ENCODE measurements at regions not wholly inside any gene's neighbourhood (a gene's known extent, or its start where the extent isn't known, plus 50 kb on each side); places are given as distances from the start of the nearest gene placed in this dataset.
"Not testable (repeated sequence)": the region's sequence is repeated elsewhere in the genome, so short reads cannot be mapped to it uniquely, and the experiment has no call there.

DNA sequence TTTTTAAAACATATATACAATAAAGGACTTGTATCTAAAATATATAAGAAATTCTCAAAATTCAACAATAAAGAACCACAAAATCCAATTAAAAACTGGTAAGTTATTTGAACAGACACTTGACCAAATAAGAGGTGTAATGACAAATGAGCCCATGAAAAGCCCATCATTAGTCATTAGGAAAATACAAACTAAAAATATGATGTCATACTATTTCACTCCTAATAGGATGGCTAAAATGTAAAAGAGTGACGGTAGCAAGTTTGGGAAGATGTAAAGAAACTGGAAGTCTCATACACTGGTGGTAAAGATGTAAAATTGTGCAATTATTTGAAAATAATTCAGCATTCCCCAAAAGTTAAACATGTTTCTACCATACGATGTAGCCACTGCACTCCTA lies 1095.3 kb upstream of the CDH8 start:
- no peak for DNase-seq (ENCODE audit: low read depth)

DNA sequence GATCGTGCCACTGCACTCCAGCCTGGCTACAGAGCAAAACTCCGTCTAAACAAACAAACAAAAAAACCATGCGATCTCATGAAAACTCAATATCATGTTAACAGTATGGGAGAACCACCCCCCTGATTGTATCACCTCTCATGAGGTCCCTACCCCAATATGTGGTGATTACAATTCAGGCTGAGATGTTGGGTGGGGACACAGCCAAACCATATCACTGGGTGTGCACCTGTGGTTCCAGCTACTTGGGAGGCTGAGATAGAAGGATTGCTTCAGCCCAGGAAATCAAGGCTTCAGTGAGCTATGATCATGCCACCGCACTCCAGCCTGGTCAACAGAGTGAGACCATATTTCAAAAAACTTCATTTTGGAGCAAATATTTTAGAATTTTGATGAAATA lies 1094.7 kb upstream of the CDH8 start:
- DNase-seq (ENCODE audit: low read depth), result no peak

DNA sequence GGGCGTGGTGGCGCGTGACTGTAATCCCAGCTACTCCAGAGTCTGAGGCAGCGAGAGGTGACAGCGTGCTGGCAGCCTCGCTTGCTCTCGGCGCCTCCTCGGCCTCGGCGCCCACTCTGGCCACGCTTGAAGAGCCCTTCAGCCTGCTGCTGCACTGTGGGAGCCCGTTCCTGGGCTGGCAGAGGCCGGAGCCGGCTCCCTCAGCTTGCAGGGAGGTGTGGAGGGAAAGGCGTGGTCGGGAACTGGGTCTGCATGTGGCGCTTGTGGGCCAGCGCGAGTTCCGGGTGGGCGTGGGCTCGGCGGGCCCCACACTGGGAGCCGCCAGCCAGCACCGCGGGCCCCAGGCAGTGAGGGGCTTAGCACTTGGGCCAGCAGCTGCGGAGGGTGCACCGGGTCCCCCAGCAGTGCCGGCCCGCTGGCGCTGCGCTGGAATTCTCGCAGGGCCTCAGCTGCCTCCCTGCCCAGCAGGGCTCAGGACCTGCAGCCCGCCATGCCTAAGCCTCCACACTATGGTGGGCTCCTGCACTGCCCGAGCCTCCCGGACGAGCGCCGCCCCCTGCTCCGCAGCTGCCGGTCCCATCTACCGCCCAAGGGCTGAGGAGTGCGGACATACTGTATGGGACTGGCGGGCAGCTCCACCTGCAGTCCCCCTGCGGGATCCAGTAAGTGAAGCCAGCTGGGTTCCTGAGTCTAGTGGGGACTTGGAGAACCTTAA lies 1093.3 kb upstream of the CDH8 start:
- no peak for DNase-seq (ENCODE audit: low read depth)

DNA sequence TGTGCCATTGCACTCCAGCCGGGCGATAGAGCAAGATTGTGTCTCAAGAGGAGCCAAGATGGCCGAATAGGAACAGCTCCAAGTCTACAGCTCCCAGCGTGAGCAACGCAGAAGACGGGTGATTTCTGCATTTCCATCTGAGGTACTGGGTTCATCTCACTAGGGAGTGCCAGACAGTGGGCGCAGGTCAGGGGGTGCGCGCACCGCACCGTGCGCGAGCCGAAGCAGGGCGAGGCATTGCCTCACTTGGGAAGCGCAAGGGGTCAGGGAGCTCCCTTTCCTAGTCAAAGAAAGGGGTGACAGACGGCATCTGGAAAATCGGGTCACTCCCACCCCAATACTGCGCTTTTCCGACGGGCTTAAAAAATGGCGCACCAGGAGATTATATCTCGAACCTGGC lies 1083.7 kb upstream of the CDH8 start:
- not testable (repeated sequence) for DNase-seq (ENCODE audit: low read depth)

DNA sequence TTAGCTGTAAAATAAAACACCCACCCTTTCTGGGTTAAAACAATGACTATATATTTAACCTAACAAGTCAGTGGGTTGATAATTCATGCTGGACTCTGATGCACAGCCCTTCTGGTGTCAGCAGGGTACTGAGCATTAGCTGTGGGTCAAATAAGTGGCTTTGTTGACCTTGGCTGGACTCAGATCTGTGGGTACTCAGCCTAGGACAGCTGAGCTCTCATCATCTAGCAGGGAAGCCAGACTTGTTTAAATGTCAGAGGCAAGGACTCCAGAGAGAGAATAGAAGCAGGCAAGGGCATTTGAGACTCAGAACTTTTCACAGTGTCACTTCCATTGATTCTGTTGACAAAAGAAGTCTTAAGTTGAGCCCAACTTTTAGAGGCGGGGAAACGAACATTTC lies 1063.8 kb upstream of the CDH8 start:
- no peak for DNase-seq (ENCODE audit: low read depth)

DNA sequence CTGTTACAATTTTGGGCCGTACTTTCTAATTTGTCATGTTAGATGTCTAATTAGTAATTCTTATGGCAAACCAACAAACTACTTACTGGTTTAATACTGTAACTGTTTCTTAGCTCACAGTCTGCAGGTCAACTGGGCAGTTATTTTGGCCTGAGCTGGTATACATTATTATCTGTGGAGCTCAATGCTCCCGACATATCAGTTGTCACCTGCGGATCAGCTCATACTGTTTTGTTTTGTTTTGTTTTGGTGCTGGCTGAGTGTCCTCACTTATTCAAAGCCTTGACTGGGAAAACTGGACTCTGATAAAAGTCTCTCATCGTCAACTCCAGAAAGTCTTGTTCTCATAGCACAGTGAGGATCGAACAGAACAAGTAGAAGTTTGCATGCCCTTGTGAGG lies 1060.6 kb upstream of the CDH8 start:
- no peak for DNase-seq (ENCODE audit: low read depth)

DNA sequence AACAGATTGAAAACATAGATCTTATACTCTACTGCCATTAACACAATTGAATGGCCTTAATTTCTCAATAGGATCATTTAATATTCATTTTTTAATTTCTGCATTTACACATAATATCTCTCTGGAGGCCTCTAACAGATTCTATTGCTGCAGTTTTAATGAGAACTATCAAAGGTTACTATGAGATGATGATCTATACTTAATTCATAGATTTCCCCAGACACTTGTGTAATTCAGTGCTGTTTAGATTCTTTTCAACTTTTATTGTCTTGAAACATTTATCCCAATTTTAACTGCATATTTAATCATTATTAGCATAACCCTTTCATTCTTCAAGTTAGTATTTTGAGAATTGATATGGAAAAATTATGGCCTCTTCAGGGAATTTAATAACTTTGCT lies 1056.5 kb upstream of the CDH8 start:
- no peak for DNase-seq (ENCODE audit: low read depth)

DNA sequence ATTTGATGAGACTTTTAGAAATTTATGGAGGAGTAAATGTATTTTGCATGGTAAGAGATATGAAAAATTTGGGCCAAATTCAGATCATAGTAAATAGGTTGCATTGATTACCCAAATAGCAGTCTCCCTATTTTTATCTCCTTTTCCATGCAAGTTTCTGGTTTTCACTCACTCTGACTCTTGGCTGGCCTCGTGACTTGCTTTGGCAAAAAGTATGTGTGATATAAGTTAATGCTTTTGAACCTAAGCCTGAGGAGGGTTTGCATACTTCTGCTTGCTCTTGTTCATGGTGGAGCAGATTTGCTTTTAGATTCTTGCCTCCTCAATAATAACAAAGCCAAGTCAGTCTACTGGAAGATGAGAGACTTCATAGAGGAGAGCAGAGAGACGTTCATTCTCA lies 1045.9 kb upstream of the CDH8 start:
- no peak for DNase-seq (ENCODE audit: low read depth)

DNA sequence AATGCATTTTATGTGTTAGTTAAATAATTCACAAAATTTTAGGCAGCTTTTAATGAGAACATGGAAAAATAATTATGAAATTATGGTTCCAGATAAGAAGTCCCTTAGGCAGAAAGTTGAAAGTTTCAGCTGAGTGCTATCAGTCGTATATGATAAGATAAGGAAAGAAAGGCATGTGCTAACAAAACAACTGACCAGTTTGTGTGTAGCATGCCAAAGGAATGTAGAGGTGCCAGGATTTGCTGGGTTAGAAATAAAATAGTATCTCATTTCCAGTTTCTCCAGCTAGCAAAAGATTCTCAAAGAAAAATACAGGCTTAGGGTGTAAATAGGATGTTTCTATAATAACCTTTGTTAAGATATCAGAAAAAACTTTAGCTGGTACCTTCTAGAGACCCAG lies 1044.5 kb upstream of the CDH8 start:
- DNase-seq (ENCODE audit: low read depth), result no peak

DNA sequence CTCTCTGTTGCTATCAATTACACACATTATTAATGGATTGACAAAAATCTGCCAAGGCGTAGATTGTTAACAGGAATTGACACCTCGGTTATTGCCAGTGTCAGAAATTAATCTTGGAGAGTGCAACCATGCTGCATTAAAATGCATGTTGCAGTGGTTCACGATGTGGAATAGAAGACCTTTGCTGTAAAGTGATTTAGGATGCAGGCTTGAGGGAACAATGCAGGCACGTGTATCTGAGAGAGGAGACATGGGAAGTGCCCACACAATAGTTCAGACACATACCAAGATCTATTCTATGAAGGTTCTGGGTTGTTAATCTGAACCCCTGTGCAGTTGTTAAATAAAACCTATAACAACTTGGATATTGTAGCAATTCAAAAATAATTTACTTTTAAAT lies 1032.8 kb upstream of the CDH8 start:
- DNase-seq (ENCODE audit: low read depth), result no peak

DNA sequence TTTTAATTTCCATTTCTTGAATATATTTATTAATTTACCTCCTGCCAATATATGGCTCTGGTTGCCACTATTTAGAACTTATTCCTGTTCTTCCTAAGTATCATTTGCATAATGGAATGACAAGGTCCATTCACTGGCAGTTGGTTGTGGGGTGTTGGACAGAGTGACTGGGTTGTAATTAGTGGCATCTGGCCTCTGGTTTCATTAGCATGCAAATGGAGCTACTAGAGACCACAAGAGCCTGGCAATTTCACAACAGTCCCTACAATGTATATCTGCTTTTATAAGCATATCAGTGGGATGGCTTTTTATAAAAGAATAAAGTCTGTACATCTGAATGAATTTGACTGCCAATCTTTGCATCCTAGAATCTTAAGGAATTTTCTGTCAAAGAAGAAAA lies 1030.9 kb upstream of the CDH8 start:
- DNase-seq (ENCODE audit: low read depth), result no peak

DNA sequence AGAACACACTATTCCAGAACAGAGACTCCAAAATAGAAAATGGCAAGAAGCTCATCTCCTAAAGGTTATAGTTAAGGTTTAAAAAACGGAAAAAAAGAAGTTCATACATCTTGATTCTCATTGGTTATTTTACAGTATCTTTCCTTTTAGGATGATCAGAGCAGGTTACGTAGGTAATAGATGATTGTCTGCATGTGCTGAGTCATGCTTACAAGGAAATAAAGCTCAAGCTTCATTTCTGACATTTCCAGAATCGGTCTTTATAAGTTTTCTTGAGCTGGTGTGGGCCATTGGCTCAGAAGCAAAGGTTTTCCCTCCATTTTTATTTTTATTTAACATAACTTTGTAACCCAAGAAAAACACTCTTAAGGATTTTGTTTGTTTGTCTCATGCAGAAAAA lies 1030.3 kb upstream of the CDH8 start:
- no peak for DNase-seq (ENCODE audit: low read depth)

DNA sequence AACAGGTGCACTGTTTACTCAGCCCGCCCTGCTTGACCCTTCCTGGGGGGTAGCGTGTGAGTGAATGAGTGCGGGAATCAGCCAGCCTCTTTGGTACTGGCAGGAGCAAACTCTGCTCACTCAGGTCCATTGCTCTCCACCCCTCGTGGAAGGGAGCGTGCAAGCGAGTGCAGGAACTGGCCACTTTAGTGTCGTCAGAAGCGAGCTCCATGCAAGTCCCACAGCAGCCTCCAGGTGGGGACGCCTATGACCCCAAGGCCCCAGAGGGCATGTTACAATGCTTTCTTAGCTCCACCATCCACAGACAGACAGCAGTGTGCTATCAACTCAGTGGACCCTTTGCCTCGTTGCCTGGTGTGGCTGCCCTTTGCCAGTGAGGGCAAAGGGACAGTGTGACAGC lies 1025.1 kb upstream of the CDH8 start:
- no peak for DNase-seq (ENCODE audit: low read depth)

DNA sequence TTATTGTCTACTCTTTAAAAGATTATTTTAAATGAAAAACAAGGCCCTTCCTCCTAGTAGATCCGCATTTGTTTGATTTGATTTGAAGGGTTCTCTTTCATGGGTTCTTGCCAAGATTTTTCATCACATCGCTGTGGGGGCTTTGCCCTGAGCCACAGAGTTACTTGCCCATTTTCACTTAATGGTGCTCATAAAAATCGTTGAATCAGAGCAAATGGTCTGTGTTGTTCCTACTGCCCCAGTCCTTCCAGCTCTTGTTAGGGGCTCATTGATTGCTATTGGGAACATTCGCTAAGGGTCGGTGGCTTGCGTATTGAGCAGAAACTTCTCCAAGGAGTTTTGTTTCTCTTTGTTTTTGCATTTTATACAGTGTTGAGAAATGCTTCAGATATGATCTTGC lies 1023.4 kb upstream of the CDH8 start:
- no peak for DNase-seq (ENCODE audit: low read depth)

DNA sequence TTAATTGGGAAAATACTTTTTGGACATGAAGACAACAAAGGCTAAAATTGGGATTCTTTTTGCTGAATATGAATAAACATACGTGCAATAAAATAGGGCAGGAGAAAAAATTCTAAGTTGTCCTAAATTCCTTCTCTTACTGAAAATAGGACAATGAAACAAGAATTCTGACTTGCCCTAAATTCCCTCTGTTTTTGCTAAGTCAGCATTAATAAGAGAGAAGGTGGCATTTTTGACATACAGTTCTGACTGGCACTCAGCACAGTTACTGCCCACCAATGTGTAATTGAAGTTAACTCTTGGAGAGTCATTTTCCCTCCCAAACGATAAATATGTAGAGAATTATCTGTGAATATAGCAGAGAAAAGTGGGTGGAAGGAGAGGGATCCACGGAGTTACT lies 1021.1 kb upstream of the CDH8 start:
- DNase-seq (ENCODE audit: low read depth), result no peak

DNA sequence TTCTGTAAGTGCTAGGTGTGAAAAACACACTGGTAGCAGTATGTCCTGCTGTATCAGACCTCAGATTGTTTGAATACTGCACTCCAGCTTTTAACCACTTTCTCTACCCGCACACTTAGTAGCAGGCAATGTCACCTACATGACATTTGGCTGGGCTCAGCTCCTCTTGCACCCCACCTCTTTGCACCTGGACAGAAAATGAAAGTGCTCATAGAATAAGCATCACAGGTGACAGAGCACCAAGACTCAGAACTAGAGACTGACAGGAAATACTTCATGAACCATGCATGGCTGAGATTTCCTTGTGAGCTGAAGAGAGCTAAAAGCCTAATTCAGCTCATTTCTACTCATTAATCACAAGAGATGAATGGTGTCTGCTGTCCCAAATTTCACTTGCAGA lies 1014.2 kb upstream of the CDH8 start:
- no peak for DNase-seq (ENCODE audit: low read depth)

DNA sequence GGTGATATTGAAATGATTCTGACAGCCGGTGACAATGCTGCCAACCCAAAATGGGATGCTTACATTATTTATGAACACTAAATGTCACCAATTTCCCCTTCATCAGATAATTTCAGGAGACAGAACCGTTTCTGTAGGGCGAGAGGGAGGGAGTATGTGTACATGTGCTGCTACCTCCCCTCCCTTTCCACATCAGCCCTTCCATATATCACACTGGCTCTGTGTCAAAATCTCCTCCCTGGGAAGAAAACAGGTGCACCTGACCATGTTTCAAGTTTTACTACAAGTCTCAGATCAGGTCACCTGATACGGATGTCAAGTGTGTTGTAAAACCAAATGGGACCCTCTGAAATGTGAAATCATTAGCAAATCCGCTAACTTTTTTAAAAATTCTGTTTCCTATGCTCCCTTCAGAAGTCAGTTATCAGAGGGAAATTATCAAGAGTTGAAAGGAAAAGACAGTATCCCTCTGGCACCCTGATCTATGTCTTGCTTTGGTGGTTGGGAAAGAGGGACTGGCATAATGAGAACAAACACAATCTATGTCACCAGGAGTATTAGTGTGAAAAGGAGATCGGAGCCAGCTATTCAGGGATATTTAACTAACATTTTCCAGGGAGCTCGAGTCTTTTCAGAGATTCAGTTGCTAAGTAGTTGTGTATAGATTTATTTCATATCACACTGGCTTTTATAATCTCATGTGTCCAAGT lies 1002.3 kb upstream of the CDH8 start:
- no peak for DNase-seq (ENCODE audit: low read depth)

DNA sequence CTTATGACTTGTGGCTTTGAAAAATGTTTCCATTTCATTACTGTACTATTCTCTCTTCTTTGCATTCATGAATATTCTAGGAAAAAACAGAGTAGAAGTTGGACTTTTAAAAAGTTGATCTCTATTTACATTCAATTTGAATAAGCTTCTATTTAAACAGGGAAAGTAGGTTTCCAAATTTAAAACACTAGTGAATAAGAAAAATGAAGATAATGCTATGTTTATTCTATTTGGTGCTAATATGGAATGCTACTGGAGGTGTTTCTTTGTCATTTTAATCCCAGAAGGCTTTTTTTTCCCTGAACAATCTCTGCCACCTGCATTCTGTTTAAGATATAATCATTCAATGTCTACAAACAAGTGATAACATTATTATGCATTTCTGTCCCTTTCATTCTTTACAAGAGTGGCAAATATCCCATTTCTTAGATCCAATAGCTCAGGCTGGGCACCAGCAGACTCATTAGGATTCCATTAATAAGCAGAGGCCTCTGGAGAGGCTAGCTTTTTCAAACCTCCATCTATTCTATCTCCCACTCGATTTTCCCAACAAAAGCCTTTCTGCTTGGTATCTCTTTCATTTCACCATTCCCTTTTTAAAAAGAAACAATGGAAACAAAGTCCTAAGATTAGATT lies 1001.6 kb upstream of the CDH8 start:
- no peak for DNase-seq (ENCODE audit: low read depth)

DNA sequence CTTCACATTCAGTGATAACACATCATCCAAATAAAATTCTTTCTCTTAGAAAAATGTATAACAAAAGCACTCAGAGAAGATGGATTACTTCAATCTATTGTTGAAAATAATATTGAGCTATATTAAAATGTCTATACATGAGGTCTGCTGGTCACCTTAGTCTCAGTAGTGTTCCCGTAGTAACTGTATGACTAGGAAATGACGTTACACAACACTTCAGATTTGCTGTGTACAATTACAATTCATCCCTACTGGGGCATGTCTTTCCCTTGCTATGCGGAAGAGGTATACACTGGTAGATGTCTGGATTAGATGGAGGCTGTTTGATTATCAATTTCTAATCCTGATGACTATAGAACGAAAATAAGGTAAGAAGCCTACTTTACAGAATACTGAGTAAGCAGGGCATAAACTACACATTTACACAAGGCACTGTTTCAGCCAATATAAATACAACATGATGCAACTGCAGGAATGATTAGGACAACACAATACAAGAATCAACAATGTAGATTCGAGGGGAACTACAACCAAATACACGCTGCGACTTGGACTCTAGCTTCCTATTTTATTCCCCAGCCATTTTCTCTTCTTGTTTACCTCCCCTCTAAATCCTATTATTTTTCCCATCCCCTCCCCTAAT lies 982.5 kb upstream of the CDH8 start:
- DNase-seq (ENCODE audit: low read depth), result no peak

DNA sequence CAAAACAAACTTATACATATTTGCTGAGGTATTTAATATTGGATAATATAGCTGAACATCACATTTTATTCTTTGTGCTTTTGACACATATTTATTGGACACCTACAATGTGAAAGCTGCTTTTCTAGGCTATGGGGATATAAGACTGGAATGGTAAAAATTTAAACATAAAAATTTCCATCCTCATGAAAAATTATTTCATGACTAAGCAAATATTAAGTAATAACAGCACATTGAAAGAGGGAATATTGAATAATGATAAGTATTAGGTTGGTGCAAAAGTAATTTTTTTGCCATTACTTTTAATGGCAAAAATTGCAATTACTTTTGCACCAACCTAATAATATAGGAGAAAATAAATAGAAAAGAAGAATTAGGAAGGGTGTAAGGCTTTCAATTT lies 972.5 kb upstream of the CDH8 start:
- no peak for DNase-seq (ENCODE audit: low read depth)

DNA sequence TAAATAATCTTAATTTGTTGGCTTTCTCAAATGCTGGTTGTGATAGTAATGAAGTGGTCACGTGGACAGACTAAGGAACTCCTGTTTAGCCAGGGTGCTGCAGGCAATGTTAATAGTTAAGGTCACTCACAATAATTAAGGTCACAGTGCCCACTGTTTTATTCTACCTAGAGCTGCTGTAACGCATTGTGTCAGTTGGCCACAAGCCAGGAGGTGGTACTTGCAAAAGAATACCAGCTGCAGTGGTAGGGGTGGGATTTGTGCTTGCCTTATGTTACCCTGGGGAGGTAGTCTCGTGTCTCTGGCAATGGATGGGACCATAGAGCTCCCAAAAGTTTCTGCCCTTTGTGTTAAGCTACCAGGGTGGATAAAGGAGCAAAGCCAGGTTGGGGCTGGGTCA lies 969.1 kb upstream of the CDH8 start:
- no peak for DNase-seq (ENCODE audit: low read depth)

DNA sequence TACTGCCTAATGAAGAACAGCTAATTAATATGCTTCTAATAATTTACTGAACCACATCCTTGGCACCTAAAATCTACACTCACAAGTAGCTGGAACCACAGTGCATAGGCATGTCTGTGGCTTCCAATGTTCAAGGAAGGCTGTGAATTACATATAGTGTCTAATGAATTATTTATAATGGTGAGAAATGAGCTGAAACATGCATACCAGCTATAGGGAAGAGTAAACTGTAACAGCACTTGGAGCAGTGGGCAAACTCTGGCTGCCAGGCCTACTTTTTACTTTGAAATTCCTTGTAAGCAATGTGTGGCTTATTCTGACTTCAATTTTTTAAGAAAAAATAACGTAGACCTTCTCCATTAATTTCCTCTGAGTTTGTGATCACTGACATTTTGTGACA lies 953.2 kb upstream of the CDH8 start:
- DNase-seq (ENCODE audit: low read depth), result no peak

DNA sequence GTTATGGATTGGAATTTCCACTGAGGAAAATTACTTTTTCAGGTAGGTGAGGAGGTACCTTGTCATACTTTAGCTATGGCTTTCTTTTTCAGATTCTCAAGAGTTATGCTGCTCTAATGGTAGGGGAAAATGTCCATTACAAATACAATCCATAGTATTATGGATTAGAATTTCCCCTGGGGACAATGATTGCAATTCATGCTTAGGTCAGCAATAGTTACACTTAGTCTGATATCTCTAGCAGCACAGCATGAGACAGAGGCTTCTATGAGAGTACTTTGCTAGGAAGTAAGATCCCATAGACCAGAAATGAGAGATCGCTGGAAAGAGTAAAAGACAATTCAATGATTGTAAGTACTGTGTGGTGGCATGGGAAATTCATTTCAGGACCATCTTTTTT lies 949.5 kb upstream of the CDH8 start:
- DNase-seq (ENCODE audit: low read depth), result no peak
